ENCODE measurements at regions not wholly inside any gene's neighbourhood (a gene's known extent, or its start where the extent isn't known, plus 50 kb on each side); places are given as distances from the start of the nearest gene placed in this dataset.
"Not testable (repeated sequence)": the region's sequence is repeated elsewhere in the genome, so short reads cannot be mapped to it uniquely, and the experiment has no call there.

DNA sequence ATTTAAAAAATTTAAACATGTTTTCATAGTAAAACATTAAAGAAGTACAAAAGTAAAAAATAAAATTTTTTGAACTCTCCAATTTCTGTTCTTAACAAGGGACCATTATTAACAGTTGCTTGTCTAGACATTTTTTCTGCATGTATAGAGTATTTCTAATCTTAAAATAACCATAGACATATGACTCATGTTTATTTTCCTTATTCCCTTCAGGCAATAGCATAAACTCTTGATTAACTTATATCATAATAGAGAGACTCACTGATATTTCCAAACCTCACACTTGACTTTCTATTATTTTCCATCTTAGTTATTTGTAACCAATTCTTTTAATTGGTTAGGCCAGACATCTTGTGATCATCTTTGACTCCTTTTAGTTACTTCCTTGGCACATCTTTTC, 325.6 kb upstream of the SOX14 start:
- DNase-seq (ENCODE audit: low spot score), result no peak

DNA sequence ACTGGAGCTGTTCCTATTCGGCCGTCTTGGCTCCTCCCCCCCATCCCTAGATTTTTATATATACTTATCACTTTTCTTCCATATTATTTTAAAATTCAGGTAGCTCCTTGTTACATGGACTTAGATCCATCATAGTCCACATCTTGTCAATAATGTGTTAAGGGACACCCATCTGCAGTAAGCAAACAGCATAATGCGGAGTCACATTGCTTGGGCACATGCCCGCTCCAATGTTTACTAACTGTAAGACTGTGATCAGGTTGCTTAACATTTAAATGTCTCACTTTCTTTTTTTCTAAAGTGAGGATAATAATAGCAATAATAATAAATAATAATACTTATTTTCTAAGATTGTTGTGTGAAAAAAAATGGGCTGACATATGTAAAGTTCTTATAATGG, 303.2 kb upstream of the SOX14 start:
- DNase-seq (ENCODE audit: low spot score), result no peak

DNA sequence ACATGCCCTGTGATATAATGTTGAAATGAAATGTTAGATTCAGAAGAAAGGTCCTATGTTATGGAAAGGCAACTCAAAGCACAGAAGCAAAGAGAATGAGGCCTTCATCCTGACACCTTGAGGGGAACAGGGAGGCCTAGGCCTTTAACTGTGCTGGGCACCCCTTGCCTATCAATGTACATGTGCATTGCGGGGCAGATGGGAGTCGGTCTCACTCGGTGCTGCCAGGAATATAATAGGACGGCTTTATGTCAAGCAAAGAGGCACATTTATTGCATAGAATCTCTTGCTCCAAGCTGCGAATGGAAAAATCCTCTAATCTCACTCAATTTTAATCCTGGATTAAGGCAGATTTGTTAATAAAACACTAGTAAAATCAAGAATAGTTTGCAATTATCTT, 301.0 kb upstream of the SOX14 start:
- DNase-seq (ENCODE audit: low spot score), result no peak

DNA sequence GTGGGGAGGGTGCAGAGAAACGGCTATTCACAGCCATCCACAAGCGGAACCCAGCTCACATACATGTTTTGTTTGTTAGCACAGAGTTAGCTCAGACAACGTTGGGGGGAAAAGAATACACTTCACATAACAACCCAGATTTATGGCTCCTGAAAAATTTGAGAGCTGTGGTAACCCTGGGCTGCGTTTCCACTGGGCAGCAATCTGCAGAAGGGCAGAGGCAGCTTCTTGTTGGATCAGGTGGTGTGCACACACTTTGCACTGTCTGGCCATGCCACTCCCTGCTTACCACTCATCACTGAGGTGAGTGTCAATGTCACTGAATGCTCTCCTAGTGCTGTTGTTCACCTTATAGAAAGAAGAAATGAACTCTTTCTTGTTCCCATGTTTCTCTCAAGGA, 299.8 kb upstream of the SOX14 start:
- no peak for DNase-seq (ENCODE audit: low spot score)

DNA sequence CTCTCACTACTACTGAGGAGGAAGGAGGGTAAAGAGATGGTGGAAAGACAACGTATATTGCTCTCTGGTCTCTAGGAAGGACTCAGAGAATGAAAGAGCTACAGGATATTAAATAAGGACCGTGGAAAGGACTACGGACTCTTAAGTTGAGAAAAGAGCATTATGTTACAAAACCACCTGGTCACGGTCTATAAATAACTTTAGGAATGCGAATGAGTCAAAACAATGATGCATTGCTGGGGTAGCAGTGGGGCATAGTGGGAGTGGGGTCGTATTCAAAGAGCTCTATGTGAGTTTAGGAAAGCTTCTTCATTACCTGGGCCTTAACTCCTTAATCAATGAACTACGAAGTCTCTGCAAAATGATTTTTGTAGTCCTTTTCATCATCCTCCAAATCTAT, 295.7 kb upstream of the SOX14 start:
- DNase-seq (ENCODE audit: low spot score), result no peak

DNA sequence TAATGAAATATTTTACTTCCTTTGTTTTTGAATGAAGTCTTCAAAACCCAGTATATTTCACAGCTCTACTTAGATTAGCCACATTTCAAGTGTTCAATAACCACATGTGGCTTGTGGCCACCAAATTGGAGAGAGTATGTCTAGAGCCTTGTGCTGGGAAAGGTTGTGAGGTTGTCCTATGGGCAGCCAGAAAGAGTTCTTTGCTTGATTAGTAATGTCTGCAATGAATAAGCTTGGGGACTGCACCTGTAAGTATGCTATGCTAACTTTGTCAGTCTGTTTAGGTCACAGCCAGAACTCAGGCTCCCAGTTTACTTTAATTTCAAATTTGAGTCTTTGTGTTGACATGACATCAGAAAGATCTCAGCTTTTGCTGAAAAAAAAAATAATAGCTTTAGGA, 294.9 kb upstream of the SOX14 start:
- no peak for DNase-seq (ENCODE audit: low spot score)

DNA sequence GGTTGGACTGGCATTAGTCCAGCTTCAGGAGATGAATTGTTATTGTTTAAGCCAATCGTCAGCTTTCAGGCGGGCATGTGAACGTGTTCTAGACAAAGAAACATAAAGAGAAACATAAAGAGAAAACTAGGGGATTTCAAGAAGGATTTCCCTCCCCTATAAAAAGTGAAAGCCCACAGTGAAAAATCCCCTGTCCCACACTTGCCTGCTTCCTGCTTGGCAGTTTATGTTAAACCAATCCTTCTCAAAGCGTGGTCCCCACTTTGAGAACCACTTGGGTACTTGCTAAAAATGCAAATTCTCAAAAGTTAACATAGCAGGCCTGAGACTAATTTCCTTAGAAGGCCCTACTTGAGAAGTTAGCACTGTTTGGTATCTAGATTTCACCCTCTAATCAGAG, 293.0 kb upstream of the SOX14 start:
- DNase-seq (ENCODE audit: low spot score), result no peak

DNA sequence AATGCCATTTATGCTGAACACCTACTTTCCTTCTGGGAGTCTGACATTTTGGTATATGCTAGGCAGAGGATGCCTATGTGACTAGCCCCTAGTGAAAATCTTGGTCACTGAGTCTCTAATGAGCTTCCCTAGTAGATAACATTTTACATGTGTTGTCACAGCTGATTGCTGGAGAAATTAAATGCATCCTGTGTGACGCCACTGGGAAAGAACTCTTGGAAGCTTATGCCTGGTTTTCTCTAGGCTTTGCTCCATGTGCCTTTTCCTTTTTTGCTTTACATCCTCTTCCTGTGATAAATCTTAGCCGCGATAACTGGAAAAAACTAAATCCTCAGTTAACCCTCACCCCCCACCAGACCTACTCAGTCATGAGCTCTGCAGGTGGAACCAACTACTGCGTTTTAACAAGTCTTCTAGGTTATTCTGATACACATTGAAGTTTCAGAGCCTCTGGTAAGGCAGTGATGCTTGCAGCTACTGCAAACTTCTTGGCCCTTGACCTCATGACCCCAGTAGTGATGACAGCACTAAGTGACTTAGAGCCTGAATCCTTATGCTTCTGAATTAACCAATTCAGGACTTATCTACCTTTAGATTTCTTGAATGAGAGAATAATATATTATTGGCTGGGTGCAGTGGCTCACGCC, 292.4 kb upstream of the SOX14 start:
- DNase-seq (ENCODE audit: low spot score), result no peak

DNA sequence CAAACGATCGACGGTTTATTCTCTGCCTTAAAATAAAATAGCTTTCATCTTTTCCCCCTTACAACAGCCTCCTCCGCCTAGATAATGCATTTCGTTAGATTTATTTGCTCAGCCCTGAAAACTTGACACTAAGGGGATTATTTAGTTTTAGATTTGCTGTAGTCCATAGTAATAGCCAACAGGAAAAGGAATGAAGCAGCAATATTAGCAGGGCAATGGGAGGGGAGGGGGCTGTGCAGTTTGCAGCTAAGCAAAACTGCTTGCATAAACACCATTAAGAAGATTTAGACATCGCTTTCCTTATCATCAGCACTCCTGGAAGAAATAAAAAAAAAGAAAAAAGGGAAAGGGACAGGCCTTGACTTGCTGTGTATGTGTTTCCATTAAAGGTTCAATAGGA, 286.5 kb upstream of the SOX14 start:
- DNase-seq (ENCODE audit: low spot score), result no peak

DNA sequence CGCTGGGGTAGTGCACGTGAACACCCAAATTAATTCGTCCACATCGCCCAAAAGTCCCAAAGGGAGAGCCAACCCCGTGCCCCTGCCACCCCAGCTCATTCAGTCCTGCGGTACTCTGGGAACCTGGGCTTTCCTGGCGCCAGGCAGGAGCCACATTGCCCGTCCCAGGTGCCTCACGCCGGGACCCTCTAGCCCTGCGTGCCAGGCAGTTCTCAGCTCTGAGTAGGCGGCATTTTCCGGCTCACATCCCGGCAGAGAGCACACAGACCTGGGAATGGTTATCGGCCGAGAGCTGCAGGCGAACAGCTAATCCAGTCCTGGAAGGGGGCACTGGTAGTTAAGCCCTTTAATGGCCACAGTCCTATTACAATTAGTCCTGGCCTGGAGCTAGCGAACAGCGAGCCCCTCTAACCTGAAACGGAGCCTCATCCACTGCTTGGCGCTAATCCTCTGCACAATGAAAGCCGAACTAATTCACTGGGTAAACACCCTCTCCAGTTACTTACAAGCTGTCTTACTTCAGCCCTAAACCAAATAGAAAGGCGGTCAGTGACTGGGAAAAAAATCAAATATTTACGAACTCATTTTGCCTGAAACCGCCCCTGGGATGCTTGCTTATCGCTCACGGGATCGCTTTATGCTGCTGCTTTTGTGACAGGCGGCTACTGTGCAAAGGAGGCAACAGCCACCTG, 254.6 kb upstream of the SOX14 start:
- no peak for DNase-seq (ENCODE audit: low spot score)

DNA sequence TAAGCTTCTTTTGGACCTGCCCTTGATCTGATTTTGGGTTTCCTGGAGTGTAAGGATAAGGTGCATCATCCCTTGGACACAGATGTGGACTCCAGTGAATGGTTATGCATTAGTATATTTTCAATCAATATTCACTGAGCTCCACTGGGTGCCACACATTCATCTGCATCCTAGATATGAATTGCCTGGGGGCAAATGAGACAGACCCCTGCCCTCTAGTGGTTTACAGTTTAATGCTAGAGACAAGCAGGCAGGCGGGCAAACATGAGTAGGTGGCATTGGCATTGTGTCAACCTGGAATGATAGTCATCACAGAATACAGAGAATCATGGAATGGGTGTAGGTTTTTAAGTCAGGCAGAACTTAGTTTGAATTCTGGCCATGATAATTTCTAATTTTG, 252.5 kb upstream of the SOX14 start:
- DNase-seq (ENCODE audit: low spot score), result no peak

DNA sequence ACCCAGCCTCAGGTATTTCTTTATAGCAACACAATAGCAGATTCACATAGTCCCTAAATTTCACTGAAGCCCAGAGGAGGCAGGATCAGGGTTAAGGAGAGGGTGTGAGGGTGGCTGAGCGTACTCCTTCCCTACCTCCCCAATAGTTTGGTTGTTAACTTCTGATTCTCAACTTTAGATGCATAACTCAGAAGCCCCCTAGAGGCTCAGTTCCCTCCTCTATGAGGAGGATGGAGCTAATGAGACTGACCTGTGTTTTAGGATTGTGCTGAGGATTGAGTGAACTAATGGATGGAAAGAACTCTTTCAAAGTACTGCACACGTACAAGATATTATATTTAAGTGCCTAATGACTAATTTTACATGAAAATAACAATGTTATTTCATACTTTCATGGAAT, 249.3 kb upstream of the SOX14 start:
- no peak for DNase-seq (ENCODE audit: low spot score)

DNA sequence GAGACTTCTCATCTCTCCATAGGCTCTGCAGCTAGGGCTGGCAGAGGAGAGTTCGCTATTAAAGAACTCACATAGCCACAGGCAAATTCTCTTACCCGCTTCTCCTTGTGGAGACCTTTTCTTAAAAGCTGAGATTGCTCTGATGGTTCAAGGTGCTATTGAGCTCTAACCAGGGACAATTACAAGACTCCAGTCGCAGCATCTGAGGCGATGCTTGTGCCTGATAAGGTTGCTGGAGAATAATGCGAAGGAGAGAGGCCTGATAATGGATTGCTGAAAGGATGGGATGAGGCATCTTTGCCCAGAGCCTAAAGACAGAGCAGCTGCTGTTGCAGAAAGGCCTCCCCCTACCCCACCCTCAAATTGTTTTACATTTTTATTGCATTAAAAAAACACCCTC, 244.5 kb upstream of the SOX14 start:
- no peak for DNase-seq (ENCODE audit: low spot score)

DNA sequence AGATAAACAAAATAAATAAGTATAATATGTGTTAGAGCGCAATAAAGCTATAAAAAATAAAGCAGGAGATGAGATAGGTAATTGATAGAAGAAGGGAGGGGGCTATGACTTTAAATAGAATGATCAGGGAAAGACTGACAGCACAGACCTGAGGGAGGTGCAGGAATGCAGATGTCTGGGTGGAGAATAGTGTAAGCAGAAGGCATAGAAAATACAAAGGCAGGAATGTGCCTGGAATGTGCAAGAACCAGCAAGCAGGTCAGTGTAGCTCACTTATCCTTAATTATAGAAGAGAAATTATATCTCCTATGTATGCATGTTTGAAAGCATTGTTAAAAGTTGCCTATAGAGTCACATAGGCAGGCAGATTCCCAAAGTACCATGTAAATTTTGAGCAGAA, 239.4 kb upstream of the SOX14 start:
- DNase-seq (ENCODE audit: low spot score), result no peak

DNA sequence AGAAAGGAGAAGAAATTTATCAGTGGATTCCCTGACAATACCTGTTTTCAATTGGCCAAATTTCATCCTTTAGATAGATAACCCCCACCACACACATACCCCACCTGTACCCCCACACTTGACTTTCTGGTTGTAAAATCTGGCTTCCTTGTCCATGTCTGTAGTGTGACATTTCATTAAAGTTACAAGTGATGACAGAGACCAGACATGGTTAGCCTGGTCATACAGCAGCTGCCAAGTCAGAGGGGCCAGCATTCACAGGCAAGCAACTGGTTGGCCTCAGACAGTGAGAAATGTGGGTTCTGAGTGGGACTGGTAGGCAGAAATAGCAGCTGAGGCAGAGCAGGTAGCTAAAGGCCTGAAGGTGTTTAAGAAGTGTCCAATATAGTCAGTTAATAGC, 238.6 kb upstream of the SOX14 start:
- no peak for DNase-seq (ENCODE audit: low spot score)

DNA sequence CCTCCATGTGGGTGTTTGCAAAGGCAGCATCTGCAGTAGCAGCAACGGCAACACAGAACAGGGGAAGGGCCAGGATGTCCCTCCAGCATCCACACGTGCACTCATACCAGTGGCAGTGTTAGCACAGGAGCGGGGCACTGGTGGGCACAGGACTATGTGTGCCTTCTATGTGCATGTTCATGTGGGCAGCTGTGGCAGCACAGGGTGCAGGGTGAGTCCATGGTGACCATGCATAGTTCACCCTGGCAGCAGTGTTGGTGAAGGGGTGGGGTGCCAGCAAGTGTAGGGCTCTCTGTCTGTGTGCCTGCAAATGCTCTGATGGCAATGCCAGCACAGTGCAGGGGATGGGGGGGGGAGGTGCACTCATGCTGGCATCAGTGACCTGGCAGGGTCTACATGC, 222.1 kb upstream of the SOX14 start:
- no peak for DNase-seq (ENCODE audit: low spot score)

DNA sequence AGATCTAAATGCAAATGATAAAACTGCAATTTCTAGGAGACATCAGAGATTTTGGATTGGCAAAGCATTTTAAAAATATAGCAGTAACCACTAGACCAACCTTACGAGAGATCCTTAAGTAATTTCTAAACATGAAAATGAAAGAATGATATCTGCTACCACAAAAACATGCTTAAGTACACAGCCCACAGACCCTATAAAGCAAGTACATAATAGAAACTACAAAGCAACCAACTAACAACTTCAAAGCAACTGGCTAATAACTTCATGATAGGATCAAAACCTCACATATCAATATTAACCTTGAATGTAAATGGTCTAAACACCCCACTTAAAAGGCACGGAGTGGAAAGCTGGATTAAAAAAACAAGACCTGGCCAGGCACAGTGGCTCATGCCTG, 209.9 kb upstream of the SOX14 start:
- DNase-seq (ENCODE audit: low spot score), result no peak

DNA sequence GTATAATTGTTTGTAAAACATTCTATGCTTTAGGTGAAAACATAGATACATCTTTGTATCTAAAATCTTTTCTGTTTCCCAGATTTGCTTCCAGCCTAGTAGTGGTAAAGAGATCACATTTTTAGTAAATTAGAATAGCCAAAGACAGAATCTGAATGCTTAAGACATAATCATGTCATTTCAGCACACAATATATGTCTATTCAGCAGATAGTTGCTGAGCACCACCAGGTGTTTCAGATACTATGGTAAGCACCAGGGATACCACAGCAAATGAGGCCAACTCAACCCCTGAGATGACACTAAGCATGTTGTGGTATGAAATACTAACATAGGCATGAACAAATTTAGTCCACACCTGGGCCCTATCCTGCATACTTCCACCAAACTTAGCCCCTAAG, 195.2 kb upstream of the SOX14 start:
- DNase-seq (ENCODE audit: low spot score), result no peak

DNA sequence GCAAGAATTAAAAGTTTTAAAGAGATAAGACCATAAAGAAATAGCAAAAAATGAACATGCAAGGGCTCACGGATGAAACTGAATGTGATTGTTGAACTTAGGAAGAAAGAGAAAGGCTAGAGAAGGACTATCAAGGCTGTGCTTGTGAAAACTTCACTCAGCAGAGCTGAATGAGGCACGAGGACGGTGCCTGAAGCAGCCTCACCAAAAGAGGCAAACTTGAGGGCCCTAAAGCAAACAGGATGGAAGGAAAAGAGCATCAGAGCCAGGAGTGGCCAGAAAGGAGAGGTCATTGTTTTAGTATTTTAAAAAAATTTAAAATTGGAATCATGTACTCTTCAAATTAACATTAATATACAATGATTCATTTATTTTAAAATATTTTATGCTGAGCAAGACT, 191.2 kb upstream of the SOX14 start:
- no peak for DNase-seq (ENCODE audit: low spot score)

DNA sequence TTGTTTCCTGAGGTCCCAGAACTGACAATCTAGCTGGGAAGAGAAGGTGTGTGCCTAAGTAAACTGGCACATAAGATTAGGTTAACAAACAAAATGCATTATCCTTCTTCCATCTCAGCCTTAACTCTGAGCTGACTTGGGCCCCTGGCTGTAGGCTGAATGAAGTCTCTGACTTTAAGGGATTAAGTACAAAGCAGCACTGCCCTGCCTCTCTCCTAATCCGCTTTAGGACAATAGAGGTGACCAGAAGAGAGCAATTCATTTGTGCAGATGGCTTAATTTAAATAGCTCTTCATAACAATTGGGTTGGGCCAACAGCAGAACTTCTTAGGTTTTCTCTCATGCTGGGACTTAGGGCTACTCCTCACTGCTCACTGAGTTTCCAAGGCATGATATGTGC, 181.6 kb upstream of the SOX14 start:
- no peak for DNase-seq (ENCODE audit: low spot score)

DNA sequence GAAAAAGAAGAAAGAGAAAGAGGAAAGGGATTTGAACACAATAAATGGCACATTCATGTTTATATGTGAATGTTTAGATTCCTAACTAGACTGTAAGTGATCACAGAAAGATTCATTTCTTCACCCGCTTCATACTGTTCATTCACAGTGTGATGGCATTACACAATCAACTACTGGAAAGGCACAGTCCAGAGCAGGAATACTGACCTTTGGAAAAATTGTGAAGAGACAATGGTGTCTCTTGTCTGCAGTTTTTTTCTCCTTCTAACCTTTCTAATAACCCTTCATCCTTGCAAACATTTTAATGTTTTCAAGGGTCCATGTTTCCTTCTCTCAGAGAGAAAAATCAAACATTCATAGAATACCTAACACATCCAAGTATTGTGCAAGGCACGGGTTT, 180.9 kb upstream of the SOX14 start:
- no peak for DNase-seq (ENCODE audit: low spot score)

DNA sequence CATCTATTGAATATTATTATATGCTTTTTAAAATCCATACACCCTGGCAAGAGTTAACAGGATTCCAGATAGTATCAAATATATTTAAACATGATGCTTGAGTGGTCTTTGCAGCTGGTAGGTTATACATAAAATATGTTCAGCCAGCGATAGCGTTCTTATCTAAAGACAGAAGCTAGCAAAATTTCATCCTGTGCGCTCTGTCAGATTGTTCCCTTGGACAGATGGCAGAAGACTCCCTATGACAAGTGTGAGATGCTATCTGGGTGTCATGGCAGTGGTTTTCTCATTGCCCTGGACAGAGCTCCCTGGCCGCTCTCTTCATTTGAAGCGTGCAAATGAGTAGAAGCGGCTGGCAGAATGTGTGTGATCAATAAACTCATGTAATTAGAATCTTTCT, 175.2 kb upstream of the SOX14 start:
- DNase-seq (ENCODE audit: low spot score), result no peak

DNA sequence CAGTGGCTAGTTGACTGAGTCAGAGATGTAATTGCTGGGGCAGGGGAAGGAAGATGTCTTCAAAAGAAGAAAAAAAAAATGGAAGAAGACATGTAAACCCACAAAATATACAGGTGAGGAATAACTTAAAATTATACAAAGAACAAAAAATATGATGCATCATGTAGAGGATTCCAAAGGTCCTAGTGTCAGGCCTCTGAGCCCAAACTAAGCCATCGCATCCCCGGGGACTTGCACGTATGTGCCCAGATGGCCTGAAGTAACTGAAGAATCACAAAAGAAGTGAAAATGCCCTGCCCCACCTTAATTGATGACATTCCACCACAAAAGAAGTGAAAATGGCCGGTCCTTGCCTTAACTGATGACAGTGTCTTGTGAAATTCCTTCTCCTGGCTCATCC, 168.7 kb upstream of the SOX14 start:
- DNase-seq (ENCODE audit: low spot score), result not testable (repeated sequence)

DNA sequence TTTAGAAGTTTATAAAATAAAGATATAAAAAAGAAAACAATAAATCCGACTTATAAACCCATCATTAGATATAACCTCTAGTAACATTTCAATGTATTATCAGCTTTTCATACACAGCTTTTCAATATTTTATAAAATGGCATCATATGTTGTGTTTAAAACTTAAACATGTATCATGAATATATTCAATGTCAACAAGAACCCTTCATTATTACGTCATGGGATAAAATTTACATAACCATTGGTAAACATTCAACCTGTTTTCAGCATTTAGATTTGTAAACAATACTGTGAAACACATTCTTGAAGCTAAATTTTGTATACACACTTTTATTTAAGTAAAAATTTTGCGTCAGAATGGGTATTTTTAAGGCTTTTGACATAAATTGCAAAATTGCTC, 153.4 kb upstream of the SOX14 start:
- DNase-seq (ENCODE audit: low spot score), result no peak
